WTC11 (cell line): ENCODE measurements at regions not wholly inside any gene's neighbourhood (a gene's known extent, or its start where the extent isn't known, plus 50 kb on each side); places are given as distances from the start of the nearest gene placed in this dataset.

Experiments used
- ATAC-seq: fragments of 200-7000 bp; cut with Tn5 transposase; 2 replicates; pipeline ENCODE4 v1.10.0; 2021; ENCODE audit warnings: mild to moderate bottlenecking, moderate library complexity
- CTCF ChIA-PET: fragments of 300-600 bp; sonication (Branson Sonifier 250); formaldehyde crosslinking; loops from one replicate; lab custom pipeline; 2021; ENCODE audit warnings: antibody characterized with exemption; lab: Charles Lee
- POLR2A ChIA-PET: fragments of 350-600 bp; sonication (Branson Sonifier 250); formaldehyde crosslinking; loops from one replicate; lab custom pipeline; 2021; ENCODE audit warnings: antibody characterized with exemption; lab: Charles Lee
- DNase-seq: peaks from one replicate; pipeline ENCODE4 v3.0.0; 2021; ENCODE audit warnings: low spot score
- H3K27ac Mint-ChIP-seq: 2 replicates; pipeline ENCODE4 v1.8.0; 2021; ENCODE audit warnings: mixed read lengths
- H3K27me3 Mint-ChIP-seq: 2 replicates; pipeline ENCODE4 v1.8.0; 2021; ENCODE audit warnings: low read depth, mild to moderate bottlenecking, moderate library complexity, mixed read lengths
- H3K36me3 Mint-ChIP-seq: 2 replicates; pipeline ENCODE4 v1.8.0; 2021; ENCODE audit warnings: mixed read lengths
- H3K4me1 Mint-ChIP-seq: 2 replicates; pipeline ENCODE4 v1.8.0; 2022; ENCODE audit warnings: mixed read lengths
- H3K4me3 Mint-ChIP-seq: 2 replicates; pipeline ENCODE4 v1.8.0; 2021; ENCODE audit warnings: mild to moderate bottlenecking, moderate library complexity, mixed read lengths
- H3K9me3 Mint-ChIP-seq: 2 replicates; pipeline ENCODE4 v1.8.0; 2021; ENCODE audit warnings: mixed read lengths
- AFF4 ChIP-seq: sonication (generic); formaldehyde crosslinking; IDR thresholded peaks from 2 replicates; pipeline ENCODE4 v1.8.1; 2023; ENCODE audit warnings: mild to moderate bottlenecking, missing genetic modification reagents, borderline replicate concordance
- CREB1 ChIP-seq: sonication (generic); formaldehyde crosslinking; IDR thresholded peaks from 2 replicates; pipeline ENCODE4 v1.8.0; 2023; ENCODE audit warnings: mild to moderate bottlenecking, missing genetic modification reagents
- E2F1 ChIP-seq: sonication (generic); formaldehyde crosslinking; IDR thresholded peaks from 2 replicates; pipeline ENCODE4 v1.8.0; 2022; ENCODE audit warnings: mild to moderate bottlenecking, missing genetic modification reagents
- ELF4 ChIP-seq: sonication (generic); formaldehyde crosslinking; IDR thresholded peaks from 2 replicates; pipeline ENCODE4 v1.8.1; 2022; ENCODE audit warnings: low read depth, mild to moderate bottlenecking, moderate library complexity, missing genetic modification reagents
- EMX1 ChIP-seq: fragments of 250-450 bp; sonication (Bioruptor Pico); IDR thresholded peaks from 2 replicates; pipeline ENCODE4 v1.8.0; 2021; ENCODE audit warnings: mild to moderate bottlenecking
- FOXJ3 ChIP-seq: sonication (generic); formaldehyde crosslinking; IDR thresholded peaks from 2 replicates; pipeline ENCODE4 v1.9.0; 2021; ENCODE audit warnings: missing genetic modification reagents, mild to moderate bottlenecking, borderline replicate concordance
- GABPB1 ChIP-seq: sonication (generic); formaldehyde crosslinking; IDR thresholded peaks from 2 replicates; pipeline ENCODE4 v1.8.1; 2023; ENCODE audit warnings: mild to moderate bottlenecking, missing genetic modification reagents
- JUN ChIP-seq: sonication (generic); formaldehyde crosslinking; IDR thresholded peaks from 2 replicates; pipeline ENCODE4 v1.8.0; 2023; ENCODE audit warnings: mild to moderate bottlenecking, missing genetic modification reagents
- MYBL2 ChIP-seq: sonication (generic); formaldehyde crosslinking; IDR thresholded peaks from 2 replicates; pipeline ENCODE4 v1.8.1; 2023; ENCODE audit warnings: mild to moderate bottlenecking, moderate library complexity, missing genetic modification reagents
- OVOL2 ChIP-seq: fragments of 250-450 bp; sonication (Bioruptor Pico); IDR thresholded peaks from 2 replicates; pipeline ENCODE4 v1.9.0; 2021; ENCODE audit warnings: mild to moderate bottlenecking, borderline replicate concordance
- PRDM15 ChIP-seq: sonication (generic); formaldehyde crosslinking; IDR thresholded peaks from 2 replicates; pipeline ENCODE4 v1.8.0; 2022; ENCODE audit warnings: missing genetic modification reagents
- TEAD1 ChIP-seq: sonication (generic); formaldehyde crosslinking; IDR thresholded peaks from 2 replicates; pipeline ENCODE4 v1.8.0; 2022; ENCODE audit warnings: mild to moderate bottlenecking, missing genetic modification reagents
- ZNF396 ChIP-seq: fragments of 250-450 bp; sonication (Bioruptor Pico); IDR thresholded peaks from 2 replicates; pipeline ENCODE4 v1.8.0; 2021; ENCODE audit warnings: mild to moderate bottlenecking, moderate library complexity, borderline replicate concordance
- ZNF423 ChIP-seq: fragments of 250-450 bp; sonication (Bioruptor Pico); IDR thresholded peaks from 2 replicates; pipeline ENCODE4 v2.1.2; 2022; ENCODE audit warnings: mild to moderate bottlenecking, moderate library complexity
- TF ChIP-seq, protein P1 (sequence below): sonication (generic); formaldehyde crosslinking; IDR thresholded peaks from 2 replicates; pipeline ENCODE4 v1.8.1; 2022; ENCODE audit warnings: low read depth, missing genetic modification reagents, borderline replicate concordance
- TF ChIP-seq, protein P2 (sequence below): sonication (generic); formaldehyde crosslinking; IDR thresholded peaks from 2 replicates; pipeline ENCODE4 v1.8.1; 2023; ENCODE audit warnings: mild to moderate bottlenecking, missing genetic modification reagents
- TF ChIP-seq, protein P3 (sequence below): fragments of 250-450 bp; sonication (Bioruptor Pico); conservative IDR thresholded peaks from 2 replicates; pipeline ENCODE4 v1.9.0; 2021; ENCODE audit warnings: mild to moderate bottlenecking
- TF ChIP-seq, protein P4 (sequence below): fragments of 250-450 bp; sonication (Bioruptor Pico); IDR thresholded peaks from 2 replicates; pipeline ENCODE4 v1.9.0; 2021; ENCODE audit warnings: moderate library complexity, mild to moderate bottlenecking, inconsistent platforms, borderline replicate concordance

DNA sequence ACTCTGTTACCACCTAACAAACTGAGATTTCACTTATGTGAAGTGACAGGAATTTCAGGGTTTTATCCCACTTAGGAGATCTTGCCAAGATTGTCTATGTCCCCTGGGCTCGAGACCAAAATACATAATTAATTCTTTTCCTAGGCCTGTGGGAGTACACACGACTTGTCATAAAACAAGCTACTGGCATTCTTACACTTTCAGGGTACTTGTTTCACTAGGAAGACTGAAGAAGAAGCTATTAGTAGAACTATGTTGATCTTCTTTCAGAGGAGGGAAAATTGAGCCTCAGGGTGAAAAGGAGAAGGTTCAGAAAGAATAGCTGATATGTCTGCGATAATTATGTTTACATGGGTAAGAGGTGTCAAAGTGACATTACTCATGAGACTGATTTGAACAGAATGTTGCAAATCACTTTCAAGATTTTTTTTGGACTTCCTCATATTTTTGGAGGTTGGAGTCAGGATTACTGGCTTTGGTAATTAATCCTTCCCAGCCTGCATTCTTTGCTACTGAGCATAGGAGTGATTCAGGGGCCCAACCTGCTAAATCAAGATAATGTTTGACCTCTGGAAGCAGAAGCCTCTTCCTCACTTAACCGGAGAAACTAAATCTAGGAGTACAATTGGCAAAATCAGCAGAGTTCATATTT lies 240.0 kb upstream of the NT5C1B start (continued):
- TF ChIP-seq FOXJ3 (CRISPR knock-in tag) = no peak
- TF ChIP-seq, protein P1, sequence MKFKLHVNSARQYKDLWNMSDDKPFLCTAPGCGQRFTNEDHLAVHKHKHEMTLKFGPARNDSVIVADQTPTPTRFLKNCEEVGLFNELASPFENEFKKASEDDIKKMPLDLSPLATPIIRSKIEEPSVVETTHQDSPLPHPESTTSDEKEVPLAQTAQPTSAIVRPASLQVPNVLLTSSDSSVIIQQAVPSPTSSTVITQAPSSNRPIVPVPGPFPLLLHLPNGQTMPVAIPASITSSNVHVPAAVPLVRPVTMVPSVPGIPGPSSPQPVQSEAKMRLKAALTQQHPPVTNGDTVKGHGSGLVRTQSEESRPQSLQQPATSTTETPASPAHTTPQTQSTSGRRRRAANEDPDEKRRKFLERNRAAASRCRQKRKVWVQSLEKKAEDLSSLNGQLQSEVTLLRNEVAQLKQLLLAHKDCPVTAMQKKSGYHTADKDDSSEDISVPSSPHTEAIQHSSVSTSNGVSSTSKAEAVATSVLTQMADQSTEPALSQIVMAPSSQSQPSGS (CRISPR knock-in tag) = no peak

- ChIA-PET POLR2A (no interaction called here), CTCF (interaction anchor here (1.0 to 1.4 kb wide), 2 partner anchors 9 to 308 kb away, joined by 3 read pairs; no protein-coding TSS in a partner anchor)
- Mint-ChIP-seq H3K36me3 (no peaks in the 10 kb centered on the region), H3K27ac (no peak overlapping the region), H3K27me3 (no peaks in the 10 kb centered on the region), H3K4me3 (no peak overlapping the region), H3K9me3 (no peaks in the 10 kb centered on the region), H3K4me1 (0 out of 2 replicates have a peak, but pooled peaks cover 3% of the 10 kb centered on the region)
- ATAC-seq (no peak), DNase-seq (no peak)
- TF ChIP-seq EMX1 (CRISPR knock-in tag) (no peak), TEAD1 (no peak), ZNF423 (no peak), E2F1 (CRISPR knock-in tag) (no peak)
Measured at GRCh38 chr2:18828296-18828695, 238.9 kb upstream of the NT5C1B start.

- no peak for TF ChIP-seq ELF4
- TF ChIP-seq MYBL2 (CRISPR knock-in tag) = no peak
- TF ChIP-seq, protein P2, sequence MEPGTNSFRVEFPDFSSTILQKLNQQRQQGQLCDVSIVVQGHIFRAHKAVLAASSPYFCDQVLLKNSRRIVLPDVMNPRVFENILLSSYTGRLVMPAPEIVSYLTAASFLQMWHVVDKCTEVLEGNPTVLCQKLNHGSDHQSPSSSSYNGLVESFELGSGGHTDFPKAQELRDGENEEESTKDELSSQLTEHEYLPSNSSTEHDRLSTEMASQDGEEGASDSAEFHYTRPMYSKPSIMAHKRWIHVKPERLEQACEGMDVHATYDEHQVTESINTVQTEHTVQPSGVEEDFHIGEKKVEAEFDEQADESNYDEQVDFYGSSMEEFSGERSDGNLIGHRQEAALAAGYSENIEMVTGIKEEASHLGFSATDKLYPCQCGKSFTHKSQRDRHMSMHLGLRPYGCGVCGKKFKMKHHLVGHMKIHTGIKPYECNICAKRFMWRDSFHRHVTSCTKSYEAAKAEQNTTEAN (CRISPR knock-in tag) = no peak
- TF ChIP-seq AFF4 = no peak
- TF ChIP-seq, protein P3, sequence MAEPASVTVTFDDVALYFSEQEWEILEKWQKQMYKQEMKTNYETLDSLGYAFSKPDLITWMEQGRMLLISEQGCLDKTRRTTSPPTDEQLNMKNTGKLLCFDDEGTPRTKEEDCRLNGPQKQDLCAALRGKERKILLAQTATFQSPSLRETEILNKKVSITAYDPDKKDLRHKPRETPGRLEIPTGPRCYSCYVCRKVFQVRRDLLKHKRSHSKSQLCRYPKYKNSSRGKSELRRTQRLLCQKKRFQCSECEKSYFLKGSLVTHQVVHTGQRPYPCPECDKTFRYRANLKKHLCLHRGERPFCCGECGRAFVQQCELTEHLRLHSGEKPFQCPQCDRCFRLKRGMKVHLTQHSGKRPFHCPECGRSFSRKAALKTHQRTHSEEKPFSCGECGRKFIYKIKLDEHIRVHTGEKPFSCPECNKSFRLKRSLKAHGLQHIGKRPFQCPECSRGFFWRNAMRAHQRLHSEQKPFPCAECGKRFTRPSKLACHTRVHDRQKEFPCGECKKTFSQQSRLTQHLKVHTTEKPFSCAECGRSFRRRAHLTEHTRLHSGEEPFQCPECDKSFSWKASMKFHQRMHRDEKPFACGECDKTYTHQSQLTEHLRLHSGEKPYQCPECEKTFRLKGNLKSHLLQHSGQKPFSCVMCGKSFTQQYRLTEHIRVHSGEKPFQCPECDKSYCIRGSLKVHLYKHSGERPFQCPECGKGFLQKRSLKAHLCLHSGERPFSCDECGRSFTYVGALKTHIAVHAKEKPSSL (CRISPR knock-in tag) = no peak
- no peak for TF ChIP-seq JUN
- TF ChIP-seq ZNF396 (CRISPR knock-in tag) = no peak
- no peak for TF ChIP-seq ZNF423
- TF ChIP-seq GABPB1 (CRISPR knock-in tag) = no peak
- no peak for TF ChIP-seq OVOL2 (CRISPR knock-in tag)
- no peak for TF ChIP-seq PRDM15 (CRISPR knock-in tag)
- TF ChIP-seq, protein P4, sequence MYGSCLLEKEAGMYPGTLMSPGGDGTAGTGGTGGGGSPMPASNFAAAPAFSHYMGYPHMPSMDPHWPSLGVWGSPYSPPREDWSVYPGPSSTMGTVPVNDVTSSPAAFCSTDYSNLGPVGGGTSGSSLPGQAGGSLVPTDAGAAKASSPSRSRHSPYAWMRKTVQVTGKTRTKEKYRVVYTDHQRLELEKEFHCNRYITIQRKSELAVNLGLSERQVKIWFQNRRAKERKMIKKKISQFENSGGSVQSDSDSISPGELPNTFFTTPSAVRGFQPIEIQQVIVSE (CRISPR knock-in tag) = no peak
- TF ChIP-seq CREB1 (CRISPR knock-in tag) = no peak
- H3K4me3 Mint-ChIP-seq = no peak overlapping the region
- ATAC-seq (no peak), DNase-seq (no peak)
- no peaks in the 10 kb centered on the region for H3K9me3 Mint-ChIP-seq
- CTCF ChIA-PET = interaction anchor here (1.0 kb wide), 1 partner anchor 306 kb away, joined by 3 read pairs; no protein-coding TSS in a partner anchor
- no peaks in the 10 kb centered on the region for H3K27me3 Mint-ChIP-seq
- H3K4me1 Mint-ChIP-seq = 0 out of 2 replicates have a peak, but pooled peaks cover 3% of the 10 kb centered on the region
- no peaks in the 10 kb centered on the region for H3K36me3 Mint-ChIP-seq
- H3K27ac Mint-ChIP-seq = no peak overlapping the region
- POLR2A ChIA-PET = no interaction called here
Measured at GRCh38 chr2:18825838-18826237, 236.5 kb upstream of the NT5C1B start.
